Panc1 (cell line): ENCODE measurements at regions not wholly inside any gene's neighbourhood (a gene's known extent, or its start where the extent isn't known, plus 50 kb on each side); places are given as distances from the start of the nearest gene placed in this dataset.

Source experiments
- ATAC-seq: fragments of 200-7000 bp; cut with Tn5 transposase; 2 replicates; pipeline ENCODE4 v1.9.1; 2020; ENCODE audit warnings: mild to moderate bottlenecking, moderate library complexity
- BruUV-seq: library from RNA; stranded (reverse); fragments of 400-500 nt; replicated peaks from 2 replicates; lab custom pipeline; 2021; lab: Mats Ljungman, UMichigan
- CTCF ChIA-PET: fragments of 300-600 bp; sonication (Branson Sonifier 250); formaldehyde crosslinking; loops from one replicate; lab custom pipeline; 2022; ENCODE audit warnings: antibody characterized with exemption; lab: Charles Lee
- POLR2A ChIA-PET: fragments of 300-600 bp; sonication (Branson Sonifier 250); formaldehyde crosslinking; loops from one replicate; lab custom pipeline; 2022; ENCODE audit warnings: antibody characterized with exemption; lab: Charles Lee
- DNase-seq: peaks from one replicate; pipeline ENCODE4 v3.0.0-alpha.2; 2010; ENCODE audit warnings: low read depth, low spot score
- H3K27ac ChIP-seq: 2 replicates; pipeline ENCODE4 v1.5.1; 2011; ENCODE audit warnings: mild to moderate bottlenecking, low read length, inconsistent platforms
- H3K27me3 ChIP-seq: fragments of 200-500 bp; sonication (Bioruptor generic); 2 replicates; pipeline ENCODE4 v1.6.0; 2014; ENCODE audit warnings: low read length, inconsistent platforms; ENCODE audit not compliant: control insufficient read depth, insufficient read depth
- H3K36me3 ChIP-seq: fragments of 200-500 bp; sonication (Bioruptor generic); 2 replicates; pipeline ENCODE4 v1.5.1; 2014; ENCODE audit warnings: inconsistent platforms, mild to moderate bottlenecking, low read length, moderate library complexity; ENCODE audit not compliant: control insufficient read depth, insufficient read depth
- H3K4me1 ChIP-seq: 2 replicates; pipeline ENCODE4 v1.5.1; 2011; ENCODE audit warnings: inconsistent platforms, mild to moderate bottlenecking, low read length, moderate library complexity; ENCODE audit not compliant: control insufficient read depth, insufficient read depth
- H3K4me3 ChIP-seq, 2 experiments: 2 replicates each; pipeline ENCODE4 v1.5.1; 2011 to 2012; ENCODE audit warnings: low read depth in 2 of 2, low read length in 2 of 2, mild to moderate bottlenecking in 2 of 2, inconsistent platforms in 1 of 2, moderate library complexity in 1 of 2
- H3K9me3 ChIP-seq: fragments of 200-500 bp; sonication (Bioruptor generic); 2 replicates; pipeline ENCODE4 v1.5.1; 2014; ENCODE audit warnings: low read depth, mild to moderate bottlenecking, inconsistent platforms, low read length, moderate library complexity; ENCODE audit not compliant: control insufficient read depth, insufficient read depth
- CTCF ChIP-seq: fragments of 450-650 bp; IDR thresholded peaks from 2 replicates; pipeline ENCODE4 v1.5.1; 2017; ENCODE audit warnings: mild to moderate bottlenecking
- POLR2AphosphoS5 ChIP-seq: IDR thresholded peaks from 2 replicates; pipeline ENCODE4 v1.6.1; 2012; ENCODE audit warnings: mild to moderate bottlenecking, low read depth, low read length, moderate library complexity
- REST ChIP-seq, 2 experiments: IDR thresholded peaks; 2 replicates each; pipeline ENCODE4 v1.6.1; 2011 to 2012; ENCODE audit warnings: low read depth in 2 of 2, control low read depth in 1 of 2, low read length in 1 of 2, mild to moderate bottlenecking in 1 of 2, moderate library complexity in 1 of 2; ENCODE audit not compliant: insufficient read depth in 1 of 2
- SIN3A ChIP-seq: IDR thresholded peaks from 2 replicates; pipeline ENCODE4 v1.6.1; 2012; ENCODE audit warnings: low read depth, mild to moderate bottlenecking, low read length, moderate library complexity, borderline replicate concordance; ENCODE audit not compliant: insufficient read depth
- TCF7L2 ChIP-seq: IDR thresholded peaks from 2 replicates; pipeline ENCODE4 v1.6.1; 2011; ENCODE audit warnings: mild to moderate bottlenecking, low read depth, low read length, inconsistent platforms
- in situ Hi-C: cut with HindIII; loops from 2 replicates; pipeline ENCODE4 v1.10.0; 2016; ENCODE audit warnings: low sequenced_read_pairs, low pct_unique_long_range_greater_than_20kb
- intact Hi-C: fragments of 100-400 bp; cut with micrococcal nuclease; formaldehyde crosslinking; loops from one replicate; pipeline ENCODE4 v1.10.0; 2022; ENCODE audit not compliant: unreplicated experiment

- Histone ChIP-seq H3K27me3 (no peaks in the 10 kb centered on the region), H3K36me3 (no peaks in the 10 kb centered on the region), H3K4me3 (no peak overlapping the region), H3K9me3 (no peaks in the 10 kb centered on the region), H3K27ac (no peak overlapping the region), H3K4me1 (no peaks in the 10 kb centered on the region)
- TF ChIP-seq POLR2AphosphoS5 (no peak), CTCF (no peak), SIN3A (no peak), TCF7L2 (no peak), REST (IDR thresholded peaks at IDR 0.05; ENCODE audit: insufficient read depth in 1 of 2, low read depth in 2 of 2, low read length in 1 of 2) (no peak)
- no TSS peak for BruUV-seq
- DNase-seq (no peak), ATAC-seq (no peak)
- CTCF ChIA-PET: no interaction called here
- in situ Hi-C loops (no loop called here), intact Hi-C loops (no loop called here)
- POLR2A ChIA-PET: no interaction called here
Observed at GRCh38 chr6:92110403-92110802, 1309.0 kb downstream of the EPHA7 start.

GRCh38 chr6:92109956-92110355 lies 1309.4 kb downstream of the EPHA7 start:
- CTCF ChIA-PET: no interaction called here
- Histone ChIP-seq H3K4me3 (no peak overlapping the region), H3K27me3 (no peaks in the 10 kb centered on the region), H3K4me1 (no peaks in the 10 kb centered on the region), H3K27ac (no peak overlapping the region), H3K36me3 (no peaks in the 10 kb centered on the region), H3K9me3 (no peaks in the 10 kb centered on the region)
- DNase-seq: no peak
- ATAC-seq: no peak
- POLR2A ChIA-PET: no interaction called here
- BruUV-seq: no TSS peak
- in situ Hi-C loops: no loop called here
- TF ChIP-seq TCF7L2 (no peak), POLR2AphosphoS5 (no peak), SIN3A (no peak), REST (IDR thresholded peaks at IDR 0.05; ENCODE audit: insufficient read depth in 1 of 2, low read depth in 2 of 2, low read length in 1 of 2) (no peak), CTCF (no peak)
- intact Hi-C loops: no loop called here
